ENCODE measurements at regions not wholly inside any gene's neighbourhood (a gene's known extent, or its start where the extent isn't known, plus 50 kb on each side); places are given as distances from the start of the nearest gene placed in this dataset.
A peak's percentile ranks its signal among the peaks of the same experiment; 100 is the strongest.

DNA sequence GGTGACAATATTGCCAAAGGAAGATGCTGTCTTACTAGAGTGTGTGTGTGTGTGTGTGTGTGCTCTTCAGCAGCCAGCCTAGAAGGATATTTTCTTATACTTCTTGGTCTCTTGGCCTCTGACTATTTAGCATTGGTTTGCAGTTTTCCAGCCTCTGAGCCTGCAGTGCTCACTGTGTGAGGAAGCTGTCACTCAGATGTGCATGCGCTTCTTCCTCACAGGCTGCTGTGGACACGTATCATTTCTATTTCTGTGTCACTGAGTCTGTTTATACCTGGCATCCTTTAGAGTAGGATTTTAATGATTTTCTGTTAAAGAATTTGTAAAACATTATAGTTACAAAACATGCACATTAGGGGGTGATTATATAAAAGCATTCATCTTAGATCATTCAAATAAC is 83.3 kb downstream of the ALDH8A1 start:
- no peak for DNase-seq

DNA sequence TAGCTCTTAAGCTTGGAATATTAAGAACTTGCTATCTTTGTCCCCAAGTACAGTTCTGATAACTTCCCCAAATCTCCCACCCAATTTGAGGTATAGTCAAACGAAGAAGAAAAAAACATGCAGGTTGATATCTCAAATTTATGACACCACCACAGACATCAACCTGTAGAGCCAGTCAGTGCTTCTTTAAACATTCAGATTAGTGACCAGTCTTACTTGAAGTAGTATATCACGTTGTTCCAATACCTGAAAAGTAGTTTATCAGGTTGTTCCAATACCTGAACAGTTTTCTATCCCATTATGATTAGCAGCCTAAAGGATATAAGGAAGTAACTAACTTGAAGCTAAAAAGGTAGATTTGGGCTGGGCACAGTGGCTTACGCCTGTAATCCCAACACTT is 85.3 kb downstream of the ALDH8A1 start:
- no peak for DNase-seq

DNA sequence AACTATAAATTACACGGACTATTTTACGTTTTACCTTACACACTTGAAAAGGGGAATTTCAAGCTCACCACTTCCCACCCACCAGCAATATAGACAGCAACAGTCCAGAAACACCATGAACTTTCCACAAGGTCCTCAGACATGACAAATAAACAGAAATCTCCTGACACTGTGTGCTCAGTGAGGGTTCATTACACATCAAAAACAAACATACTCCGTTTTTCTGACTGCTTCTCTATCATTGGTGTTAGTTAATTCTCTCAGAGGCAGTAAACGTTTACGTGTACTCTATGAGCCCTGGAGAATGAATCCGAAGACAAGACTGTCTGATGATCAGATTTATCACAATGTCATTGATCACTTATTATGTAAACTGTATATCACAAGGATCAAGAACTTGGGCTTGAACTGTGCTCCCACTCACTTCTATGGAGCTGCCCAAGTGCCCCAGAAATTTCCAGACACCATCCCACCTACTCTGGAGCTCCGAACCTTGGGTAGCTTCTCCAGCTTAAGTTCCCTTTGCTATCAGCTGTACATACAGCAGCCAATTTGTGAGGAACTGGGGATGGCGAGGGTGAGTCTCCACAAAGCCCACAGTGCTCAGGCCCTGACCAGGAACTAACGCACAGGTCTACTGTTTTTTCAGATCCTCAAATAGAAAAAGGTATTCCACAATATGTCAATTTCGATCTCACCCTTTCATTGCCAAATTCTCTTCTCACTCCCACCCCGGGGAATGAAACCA is 86.0 kb downstream of the ALDH8A1 start:
- DNase-seq = no peak

DNA sequence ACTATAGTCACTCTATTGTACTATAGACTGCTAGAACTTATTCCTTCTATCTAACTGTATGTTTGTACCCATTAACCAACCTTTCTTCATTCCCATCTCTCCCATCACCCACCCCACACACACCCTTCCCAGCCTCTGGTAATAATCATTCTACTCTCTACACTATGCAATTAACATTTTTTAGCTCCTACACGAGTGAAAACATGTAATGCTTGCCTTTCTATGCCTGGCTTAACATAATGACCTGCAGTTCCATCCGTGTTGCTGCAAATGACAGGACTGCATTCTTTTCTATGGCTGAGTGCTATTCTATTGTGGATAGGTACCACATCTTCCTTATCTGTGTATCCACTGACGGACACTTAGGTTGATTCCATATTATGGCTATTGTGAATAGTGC is 95.5 kb downstream of the ALDH8A1 start:
- no peak for DNase-seq

DNA sequence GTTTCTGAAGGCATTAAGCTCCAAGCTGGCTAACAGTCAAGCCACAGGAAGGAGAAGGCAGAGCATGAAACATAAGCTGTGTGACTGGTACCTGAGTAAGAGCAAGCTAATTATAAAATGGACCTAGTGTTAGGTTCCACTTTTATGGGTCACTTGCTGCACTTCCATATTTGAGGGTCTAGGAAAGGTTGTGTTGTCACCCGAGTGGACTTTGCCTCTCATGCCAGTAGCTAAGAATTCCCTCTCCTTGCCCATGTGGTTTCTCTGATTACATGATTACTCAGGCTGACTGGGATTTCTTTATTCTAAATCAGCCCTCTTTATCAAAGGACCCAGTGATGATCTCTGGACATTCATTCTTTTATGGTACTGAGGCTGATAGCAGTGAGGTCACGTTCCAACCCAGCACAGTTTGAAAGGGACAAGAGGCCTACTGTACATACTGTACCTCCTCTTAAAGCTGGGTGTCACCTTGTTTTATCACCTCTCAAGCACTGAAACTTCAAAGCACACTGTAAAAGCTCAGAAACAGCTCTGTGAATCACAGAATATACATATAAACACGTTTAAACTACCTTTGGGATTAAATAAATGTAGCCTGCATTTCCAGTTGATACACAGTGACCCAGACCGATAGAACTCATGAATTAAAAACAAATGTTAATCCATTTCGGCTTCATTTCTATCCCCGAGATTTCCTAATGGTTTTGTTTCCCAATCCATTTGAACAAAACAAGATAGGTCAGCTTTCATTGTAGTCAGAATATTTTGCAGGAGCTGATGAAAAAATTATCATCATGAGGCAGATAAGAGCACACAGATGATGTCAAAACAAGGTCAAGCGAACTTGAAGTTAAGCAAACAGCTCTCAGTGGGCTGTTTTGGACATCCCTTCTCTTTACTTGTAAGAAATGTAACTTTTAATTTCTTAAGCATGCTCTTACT is 96.5 kb downstream of the ALDH8A1 start:
- DNase-seq = no peak

DNA sequence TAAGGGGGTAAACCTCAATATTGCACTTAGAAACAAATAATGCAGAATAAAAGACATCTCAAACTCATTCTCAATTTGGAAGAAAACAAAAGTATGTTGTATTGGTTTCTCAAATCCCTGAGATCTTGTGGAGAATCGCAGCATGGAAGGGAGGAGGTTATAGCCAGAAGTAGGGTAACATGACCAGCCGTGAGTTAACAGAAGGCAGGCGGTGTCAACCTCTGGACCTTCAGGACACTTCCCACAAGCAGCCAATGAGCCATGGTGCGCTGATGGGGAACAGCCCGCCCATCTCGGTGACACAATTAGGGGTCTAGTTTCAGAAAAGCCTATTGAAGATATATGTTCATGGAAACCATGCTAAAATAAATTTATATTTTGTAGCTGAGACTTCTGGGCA is 98.4 kb downstream of the ALDH8A1 start:
- no peak for DNase-seq

DNA sequence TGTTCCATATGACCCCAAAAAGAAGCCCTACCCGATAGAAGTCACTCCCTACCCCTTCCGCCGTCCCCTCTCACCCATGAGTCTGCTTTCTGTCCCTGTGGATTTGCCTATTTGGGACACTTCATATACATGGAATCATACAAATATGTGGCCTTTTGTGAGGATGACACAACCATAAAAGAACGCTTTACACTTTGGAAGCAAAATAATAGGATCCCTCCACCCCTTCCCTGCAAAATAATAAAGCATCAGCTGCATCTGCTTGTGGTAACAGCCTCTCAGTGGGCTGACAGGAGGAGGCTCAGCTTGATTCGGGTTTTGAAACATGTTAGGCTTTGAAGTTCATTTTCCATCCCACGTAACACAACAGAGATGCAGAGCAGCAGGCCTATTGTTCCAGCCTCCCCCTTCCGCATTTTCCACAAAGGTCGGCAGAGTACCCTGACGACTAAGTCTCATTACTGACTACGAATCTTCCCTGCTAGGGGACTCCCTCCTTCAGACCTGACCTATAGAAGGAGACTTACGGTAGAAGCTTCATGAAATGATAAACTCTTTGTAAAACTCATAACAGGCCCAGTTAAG is 99.1 kb downstream of the ALDH8A1 start:
- DNase-seq = no peak

DNA sequence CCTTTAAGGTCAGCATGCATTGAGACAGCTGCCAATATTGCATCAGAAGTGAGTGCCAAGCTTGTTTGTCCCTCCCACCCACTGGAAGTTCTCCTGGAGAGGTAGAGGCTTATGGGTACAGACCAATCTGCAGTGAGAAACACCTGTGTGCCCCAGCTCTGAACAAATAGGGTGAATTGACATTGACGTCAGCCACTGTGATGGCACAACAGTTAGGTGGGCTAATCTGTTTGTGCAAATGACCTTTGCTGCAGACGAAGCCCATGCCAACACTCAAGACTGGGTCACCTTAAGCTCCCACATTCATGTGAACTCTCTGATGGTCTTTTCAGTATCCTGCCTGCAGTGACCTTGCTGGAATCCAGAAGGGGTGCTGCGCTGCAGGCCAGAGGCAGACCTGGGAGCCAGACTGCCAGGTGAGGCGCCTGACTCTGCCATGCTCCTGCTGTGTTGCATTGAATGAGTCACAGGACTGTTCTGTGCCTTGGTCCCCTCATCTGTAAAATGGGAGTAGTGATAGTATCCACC is 99.9 kb downstream of the ALDH8A1 start:
- DNase-seq = no peak

DNA sequence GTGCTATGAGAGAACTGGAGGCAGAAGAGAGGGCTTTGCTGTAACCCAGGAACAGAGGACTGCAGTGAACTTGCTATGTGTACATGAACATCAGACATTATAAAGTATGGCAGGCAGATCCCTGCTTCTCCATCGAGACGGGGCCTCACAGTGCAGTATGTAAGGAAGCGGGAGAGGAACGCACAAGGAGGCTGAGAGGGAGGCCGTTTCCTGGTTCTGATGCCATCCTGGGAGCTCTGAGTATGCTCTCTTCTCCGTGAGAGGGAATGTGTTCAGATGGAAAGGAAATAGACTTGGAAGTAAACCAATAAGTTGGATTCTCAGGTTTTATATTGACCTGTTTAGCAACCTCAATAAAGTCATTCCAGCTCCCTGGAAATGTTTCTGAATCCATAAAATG is 101.8 kb downstream of the ALDH8A1 start:
- DNase-seq = no peak

DNA sequence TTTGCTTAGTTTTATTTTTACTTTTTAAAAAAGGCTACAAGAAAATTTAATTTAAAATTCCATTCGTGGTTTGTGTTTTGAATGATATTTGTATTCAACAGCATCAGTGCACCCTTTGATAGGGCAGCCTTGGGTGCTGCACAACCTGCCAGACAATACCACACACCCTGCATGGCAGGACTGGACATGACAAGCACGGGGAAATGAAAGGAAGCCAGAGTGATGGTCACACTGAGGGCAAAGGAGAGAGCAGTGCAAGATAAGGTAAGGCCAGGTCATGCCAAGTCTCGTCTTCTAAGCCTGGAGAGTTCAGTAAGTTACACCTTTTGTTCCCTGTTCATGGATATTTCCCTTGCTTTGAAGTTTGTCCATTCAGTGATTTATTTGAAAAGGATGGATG is 103.0 kb downstream of the ALDH8A1 start:
- no peak for DNase-seq

DNA sequence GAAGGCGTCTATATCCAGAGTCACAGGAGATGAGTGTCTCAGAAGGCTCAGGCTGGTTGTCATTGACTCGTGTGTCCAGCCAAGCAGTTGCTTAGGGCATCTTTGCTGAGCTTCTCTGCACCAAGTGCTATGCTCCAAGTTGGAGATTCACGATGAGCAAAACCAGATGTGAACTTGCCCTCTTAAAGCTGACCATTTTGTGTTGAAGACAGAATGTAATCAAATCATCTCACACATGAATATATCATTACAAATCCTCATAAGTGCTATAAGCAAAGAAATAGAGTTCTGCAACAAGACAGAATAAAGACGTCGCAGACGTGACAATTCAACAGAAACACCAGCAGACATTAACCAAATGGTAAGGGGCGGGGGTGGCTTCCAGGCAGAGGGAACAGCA is 103.9 kb downstream of the ALDH8A1 start:
- no peak for DNase-seq

DNA sequence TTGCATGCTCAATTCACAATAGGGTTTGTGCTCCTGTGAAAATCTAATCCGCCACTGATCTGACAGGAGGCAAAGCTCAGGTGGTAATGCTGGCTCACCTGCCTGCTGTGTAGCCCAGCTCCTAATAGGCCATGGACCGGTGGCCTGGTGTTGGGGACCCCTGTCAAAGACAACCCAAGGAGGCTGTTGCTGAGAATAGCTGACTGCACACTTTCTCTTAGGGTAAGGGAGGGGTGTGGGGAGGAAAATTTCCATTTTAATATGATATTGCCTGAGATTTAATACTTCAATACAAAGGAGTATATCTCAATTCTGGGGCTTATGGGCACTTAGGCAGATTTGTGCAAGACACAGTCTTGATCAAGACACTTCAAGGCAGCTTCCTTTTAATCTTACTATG is 105.8 kb downstream of the ALDH8A1 start:
- DNase-seq = no peak

DNA sequence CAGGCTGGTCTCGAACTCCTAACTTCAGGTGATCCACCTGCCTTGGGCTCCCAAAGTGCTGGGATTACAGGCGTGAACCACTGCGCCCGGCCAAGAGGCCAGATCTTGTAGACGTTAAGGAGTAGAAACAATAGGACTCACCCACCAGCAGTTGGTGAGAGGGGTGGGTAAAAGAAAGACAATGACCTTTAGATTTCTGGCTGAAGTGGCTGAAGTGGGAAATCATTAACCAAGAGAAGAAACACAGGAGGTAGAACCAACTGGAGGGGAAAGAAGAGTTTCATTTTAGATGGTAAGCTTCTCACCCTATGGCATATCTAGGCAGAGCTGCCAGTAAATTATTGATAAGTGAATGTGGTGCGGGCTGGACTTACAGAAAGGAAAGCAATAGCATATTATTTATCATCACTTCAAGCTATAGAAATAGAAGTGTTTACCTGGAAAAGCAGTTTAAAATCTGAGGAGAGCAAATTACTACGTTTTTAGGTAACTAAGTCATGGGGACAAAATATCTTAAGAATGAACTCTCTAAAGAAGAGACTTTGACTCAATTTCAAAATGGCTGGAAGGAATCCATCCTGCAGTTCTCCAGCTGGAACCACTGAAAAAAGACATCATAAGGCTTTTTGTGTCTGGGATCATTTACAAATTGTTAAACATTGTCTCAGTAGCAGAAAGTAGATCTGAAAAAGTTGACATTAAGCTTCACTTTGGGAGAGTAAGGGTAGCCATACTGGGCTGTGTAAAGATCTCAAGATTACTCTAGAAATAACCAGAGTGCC is 109.6 kb downstream of the ALDH8A1 start:
- no peak for DNase-seq

DNA sequence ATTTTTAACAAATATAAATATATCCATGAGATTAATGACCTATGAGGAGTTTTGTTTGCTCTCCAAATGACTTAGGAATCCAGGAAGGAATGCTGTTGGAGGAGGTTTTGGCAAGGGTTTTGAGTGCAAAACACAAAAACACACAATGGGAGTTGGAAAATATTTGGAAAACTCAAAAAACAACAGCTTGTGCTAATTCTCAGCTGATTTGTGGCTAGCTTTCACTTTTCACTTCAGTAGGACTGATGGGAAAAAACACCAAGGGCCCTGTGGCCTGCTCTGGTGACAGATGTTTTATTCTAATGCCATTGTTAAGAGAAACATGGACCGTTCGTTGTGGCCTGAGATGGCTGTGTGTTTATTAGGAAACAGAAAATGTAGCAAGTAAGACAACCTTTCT is 113.9 kb downstream of the ALDH8A1 start:
- DNase-seq = no peak

DNA sequence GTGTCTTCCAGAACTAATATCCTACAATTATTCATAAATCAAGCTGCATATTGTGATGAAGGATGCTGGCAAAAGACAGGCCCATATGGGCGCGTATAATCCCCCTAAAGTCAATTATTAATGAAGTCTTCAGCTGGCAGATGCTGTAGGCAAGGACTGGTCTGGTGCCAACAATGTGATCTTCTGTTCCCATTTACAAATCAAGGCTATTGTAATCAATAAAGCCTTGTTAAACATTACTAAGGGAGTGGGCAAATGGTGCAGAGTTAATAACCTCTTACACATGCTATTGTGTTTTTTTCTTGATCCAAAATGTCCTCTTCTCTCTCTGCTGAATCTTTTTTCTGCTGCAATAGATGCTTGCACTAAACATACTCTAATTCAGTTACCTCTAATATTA is 119.0 kb downstream of the ALDH8A1 start:
- no peak for DNase-seq

DNA sequence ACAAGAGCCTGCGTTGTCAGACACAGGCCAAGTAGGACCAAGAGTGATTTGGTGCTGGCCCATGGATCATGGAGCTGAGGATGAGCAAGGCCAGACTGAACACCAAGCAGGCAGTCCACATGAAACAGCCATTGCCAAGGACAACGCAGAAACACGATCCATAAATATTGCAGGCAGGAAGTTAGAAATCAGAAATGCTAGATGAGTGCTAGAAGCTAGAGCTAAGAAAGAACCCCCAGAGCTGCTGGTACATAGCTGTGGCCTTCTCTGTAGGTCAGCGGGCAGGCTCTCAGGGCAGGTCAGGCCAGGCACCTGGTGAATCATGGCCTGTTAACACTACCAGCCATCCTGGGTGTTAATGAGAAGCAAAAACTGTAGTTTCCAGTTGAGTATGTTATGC is 119.7 kb downstream of the ALDH8A1 start:
- no peak for DNase-seq

DNA sequence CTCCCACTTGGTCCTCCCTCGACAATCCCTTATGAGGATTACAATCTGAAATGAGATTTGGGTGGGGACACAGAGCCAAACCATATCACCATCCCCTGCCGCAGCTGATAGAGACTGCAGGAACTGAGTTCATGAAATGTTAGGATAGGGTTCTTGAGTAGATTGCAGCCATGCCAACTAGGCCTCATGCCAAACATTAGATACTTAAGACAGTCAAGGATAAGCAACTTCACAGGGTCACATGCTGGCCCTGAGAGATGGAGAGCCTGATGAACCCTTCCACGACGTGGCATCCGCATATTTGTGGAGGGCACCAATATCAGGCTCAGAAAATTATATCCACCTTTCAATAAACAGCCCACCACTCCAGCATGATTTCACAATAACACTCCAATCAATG is 121.3 kb downstream of the ALDH8A1 start:
- no peak for DNase-seq

DNA sequence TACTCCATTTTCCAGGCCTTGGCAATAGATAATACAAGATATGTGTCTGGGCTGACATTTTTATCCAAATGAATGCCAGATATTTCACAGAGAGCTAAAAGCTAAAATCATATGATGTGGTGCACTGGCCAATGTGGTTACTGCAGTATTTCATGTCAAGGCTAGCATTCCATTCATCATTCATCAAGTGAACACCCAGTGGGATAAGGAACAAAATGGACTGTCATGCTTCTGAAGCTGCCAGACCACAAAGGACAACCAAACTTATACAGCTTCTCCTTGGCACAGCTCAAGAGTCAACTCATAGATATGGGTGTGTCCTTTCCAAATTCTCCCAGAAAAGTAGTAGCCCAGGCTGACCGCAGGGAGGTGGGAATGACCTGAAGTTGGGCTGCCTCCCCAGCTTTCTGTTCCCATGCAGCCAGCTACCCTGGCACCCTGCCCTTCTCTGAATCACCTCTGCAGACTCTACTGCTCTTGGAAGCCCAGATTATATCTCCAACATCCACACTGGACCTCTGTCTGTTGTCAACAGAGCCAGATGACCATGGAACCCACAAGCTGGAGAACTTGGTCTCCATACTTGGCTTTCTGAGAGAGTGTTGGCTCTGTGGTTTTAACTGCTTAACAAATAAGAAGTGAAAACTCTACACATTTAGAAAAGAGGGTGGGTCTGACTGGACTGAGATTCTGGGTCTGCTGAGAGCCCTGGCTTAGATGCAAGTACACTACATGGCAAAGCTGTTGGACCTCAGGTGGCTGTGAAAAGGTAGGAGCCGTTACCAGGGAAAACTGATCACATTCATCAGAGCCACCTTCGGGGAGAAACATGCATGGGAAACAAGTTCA is 122.8 kb downstream of the ALDH8A1 start:
- no peak for DNase-seq

DNA sequence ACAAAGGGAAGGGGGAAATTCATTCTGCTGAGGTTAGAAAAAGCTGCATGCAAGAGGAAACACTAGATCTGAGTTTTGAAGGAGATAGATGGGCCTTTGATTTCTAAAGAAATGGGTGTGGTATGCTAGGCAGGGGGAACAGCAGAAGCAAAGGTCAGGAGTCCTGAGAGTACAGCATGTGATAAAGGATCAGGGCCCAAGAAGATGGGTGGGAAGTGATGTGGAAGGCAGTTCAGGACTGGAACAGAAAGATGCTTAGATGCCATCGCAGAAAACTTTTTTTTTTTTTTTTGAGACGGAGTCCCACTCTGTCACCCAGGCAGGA is 126.2 kb downstream of the ALDH8A1 start:
- no peak for DNase-seq

DNA sequence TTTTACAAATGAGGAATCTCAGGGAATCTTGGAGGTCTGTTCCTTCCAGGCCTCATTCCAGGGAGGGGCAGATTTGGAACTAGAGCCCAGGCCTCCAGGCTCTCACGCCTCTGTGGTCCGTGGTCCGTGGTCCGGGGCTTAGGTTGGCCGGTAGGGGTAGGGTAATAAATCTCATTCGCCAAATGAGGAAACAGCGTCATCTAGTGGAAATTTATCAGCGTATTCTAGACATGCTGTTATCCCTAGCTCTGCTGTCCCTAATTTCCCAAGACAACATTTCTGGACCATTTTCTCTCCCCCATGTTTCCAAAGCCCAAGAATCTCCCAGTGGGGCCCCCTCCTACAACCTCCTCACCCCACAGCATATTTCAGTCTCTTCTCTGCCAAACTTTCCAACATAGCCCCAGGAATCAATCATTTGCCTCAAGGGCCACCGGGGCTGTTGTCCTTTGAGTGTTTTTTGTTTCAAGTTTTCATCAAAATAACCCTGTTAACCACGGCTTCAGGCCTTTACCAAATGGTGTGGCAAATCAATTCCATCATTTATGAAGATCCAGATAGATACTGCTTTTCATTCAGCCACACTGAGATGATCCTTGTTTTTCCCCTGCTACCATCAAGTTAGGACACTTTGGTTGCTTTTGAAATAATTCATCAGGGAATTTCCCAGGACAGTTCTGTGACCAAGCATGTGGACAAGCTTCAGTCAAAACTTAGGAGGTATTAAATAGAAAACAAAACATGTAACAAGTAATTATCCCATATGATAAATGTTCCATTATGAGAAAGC is 126.8 kb downstream of the ALDH8A1 start:
- peak; percentile 70 for DNase-seq

Measured in right forelimb (tissue), 1 donor.